ENCODE measurements at regions not wholly inside any gene's neighbourhood (a gene's known extent, or its start where the extent isn't known, plus 50 kb on each side); places are given as distances from the start of the nearest gene placed in this dataset.
A peak's percentile ranks its signal among the peaks of the same experiment; 100 is the strongest.
"Not testable (repeated sequence)": the region's sequence is repeated elsewhere in the genome, so short reads cannot be mapped to it uniquely, and the experiment has no call there.

DNA sequence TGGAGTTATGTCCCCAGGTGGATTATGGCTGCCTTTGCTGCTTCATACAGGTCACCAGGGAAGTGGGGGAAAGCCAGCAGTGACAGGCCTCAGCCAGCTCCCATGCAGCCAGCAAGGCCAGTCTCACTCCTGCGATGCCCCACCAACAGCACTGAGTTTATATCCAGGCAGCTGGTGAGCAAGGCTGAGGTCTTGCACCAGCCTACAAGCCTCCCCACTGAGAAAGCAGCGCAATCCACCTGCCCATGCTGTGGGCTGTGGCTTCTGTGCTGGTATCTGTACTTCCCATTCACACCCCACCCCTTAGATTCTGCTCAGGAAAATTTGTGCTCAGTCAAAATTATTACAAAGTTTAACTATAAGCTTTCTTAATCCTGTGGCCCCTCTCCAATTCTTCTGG is 153.5 kb downstream of the HHIP start:
- no peak for DNase-seq (ENCODE audit: low spot score)
- intact Hi-C loops (cut with DNase I) = no loop called here

- intact Hi-C loops (cut with DNase I) = no loop called here
- DNase-seq (ENCODE audit: low spot score) = no peak
Observed at GRCh38 chr4:144801731-144802130, 155.8 kb downstream of the HHIP start.

GRCh38 chr4:144808034-144808433 is 162.1 kb downstream of the HHIP start:
- intact Hi-C loops (cut with DNase I) = no loop called here

DNA sequence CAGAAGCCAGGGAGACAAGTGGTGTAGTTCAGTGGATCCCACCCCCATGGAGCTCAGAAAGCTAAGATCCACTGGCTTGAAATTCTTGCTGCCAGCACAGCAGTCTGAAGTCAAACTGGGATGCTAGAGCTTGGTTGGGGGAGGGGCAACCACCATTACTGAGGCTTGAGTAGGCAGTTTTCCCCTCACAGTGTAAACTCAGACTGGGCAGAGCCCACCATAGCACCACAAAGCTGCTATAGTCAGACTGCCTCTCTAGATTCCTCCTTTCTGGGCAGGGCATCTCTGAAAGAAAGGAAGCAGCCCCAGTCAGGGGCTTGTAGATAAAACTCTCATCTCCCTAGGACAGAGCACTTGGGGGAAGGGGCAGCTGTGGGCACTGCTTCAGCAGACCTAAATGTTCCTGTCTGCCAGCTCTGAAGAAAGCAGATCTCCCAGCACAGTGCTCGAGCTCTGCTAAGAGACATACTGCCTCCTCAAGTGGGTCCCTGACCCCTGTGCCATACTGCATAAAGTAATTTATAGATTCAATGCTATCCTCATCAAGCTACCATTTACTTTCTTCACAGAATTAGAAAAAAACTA is 163.2 kb downstream of the HHIP start:
- intact Hi-C loops (cut with DNase I) = no loop called here
- DNase-seq (ENCODE audit: low spot score) = no peak

More at GRCh38 chr4:144808034-144808433, 162.1 kb downstream of the HHIP start:
- DNase-seq (ENCODE audit: low spot score) = no peak

DNA sequence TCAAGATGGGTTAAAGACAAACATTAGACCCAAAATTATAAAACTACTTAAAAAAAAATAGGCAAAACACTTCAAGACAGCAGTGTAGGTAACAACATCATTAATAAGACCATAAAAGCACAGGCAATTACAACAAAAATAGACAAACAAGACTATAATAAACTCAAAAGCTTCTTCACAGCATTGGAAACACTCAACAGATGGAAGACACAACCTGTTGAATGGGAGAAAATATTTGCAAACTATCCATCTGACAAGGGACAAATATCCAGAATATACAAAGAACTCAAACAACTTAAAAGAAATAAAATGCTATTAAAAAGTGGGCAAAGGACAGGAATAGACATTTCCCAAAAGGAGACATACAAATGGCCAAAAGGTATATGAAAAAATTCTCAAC is 170.7 kb downstream of the HHIP start:
- DNase-seq (ENCODE audit: low spot score) = no peak
- intact Hi-C loops (cut with DNase I) = loop anchor here in 1 of 2 donors (5.0 kb wide), 1 partner anchor 1346 kb away; no protein-coding TSS in a partner anchor

DNA sequence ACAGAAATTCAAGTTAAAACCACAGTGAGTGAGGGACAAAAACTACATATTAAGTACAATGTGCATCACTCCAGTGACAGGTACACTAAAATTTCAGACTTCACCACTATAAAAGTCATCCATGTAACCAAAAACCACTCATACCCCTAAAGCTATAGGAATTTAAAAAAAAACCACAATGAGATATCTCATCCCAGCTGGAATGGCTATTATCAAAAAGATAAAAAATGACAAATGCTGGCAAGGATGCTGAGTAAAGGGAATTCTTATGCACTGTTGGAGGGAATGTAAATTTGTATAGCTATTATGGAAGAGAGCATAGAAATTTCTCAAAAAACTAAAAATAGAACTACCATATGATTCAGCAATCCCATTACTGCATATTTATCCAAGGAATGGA is 171.1 kb downstream of the HHIP start:
- no peak for DNase-seq (ENCODE audit: low spot score)

DNA sequence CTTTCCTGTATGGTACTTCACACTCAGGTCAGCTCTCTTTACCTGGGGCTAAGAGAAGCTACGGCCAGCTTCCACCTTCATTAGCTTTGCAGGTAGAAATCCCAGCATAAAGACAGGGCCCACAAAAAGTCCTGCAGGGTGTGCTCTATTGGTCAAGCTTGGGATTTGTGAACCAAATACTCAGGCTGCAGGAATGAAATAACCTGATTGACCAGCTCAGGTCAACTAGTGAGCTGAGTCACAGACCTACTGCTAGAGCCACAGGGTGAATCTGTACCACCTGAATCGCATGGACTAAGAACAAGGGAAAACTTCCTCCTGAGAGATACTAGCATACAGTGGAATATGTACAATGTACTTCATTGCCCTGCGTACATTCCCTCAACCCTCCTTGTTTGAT is 172.2 kb downstream of the HHIP start:
- intact Hi-C loops (cut with DNase I) = loop anchor here in 1 of 2 donors (5.0 kb wide), 1 partner anchor 1344 kb away; no protein-coding TSS in a partner anchor
- no peak for DNase-seq (ENCODE audit: low spot score)

More for the DNA sequence above, 171.1 kb downstream of the HHIP start:
- intact Hi-C loops (cut with DNase I) = loop anchor here in 1 of 2 donors (5.0 kb wide), 1 partner anchor 1345 kb away; no protein-coding TSS in a partner anchor

DNA sequence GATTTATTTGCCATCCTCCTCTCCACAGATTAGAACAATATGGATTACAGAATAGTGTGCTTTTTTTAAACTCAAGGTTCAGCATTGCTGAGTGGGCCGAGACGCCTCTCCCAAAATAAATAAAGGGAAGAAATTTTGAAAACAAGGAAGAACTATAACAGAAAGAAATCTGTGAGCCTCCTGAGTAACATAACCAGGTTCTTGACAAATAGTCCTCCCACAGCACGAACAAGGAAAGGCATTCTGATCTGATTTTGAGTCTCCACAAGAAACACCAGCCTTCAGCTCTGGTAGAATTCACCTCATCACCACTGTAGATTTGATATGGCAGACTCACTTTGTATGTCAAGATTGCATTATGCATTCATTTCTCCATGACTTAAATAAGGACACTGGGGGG is 173.6 kb downstream of the HHIP start:
- intact Hi-C loops (cut with DNase I) = loop anchor here in 1 of 2 donors (5.0 kb wide), 1 partner anchor 1343 kb away; no protein-coding TSS in a partner anchor
- DNase-seq (ENCODE audit: low spot score) = no peak

DNA sequence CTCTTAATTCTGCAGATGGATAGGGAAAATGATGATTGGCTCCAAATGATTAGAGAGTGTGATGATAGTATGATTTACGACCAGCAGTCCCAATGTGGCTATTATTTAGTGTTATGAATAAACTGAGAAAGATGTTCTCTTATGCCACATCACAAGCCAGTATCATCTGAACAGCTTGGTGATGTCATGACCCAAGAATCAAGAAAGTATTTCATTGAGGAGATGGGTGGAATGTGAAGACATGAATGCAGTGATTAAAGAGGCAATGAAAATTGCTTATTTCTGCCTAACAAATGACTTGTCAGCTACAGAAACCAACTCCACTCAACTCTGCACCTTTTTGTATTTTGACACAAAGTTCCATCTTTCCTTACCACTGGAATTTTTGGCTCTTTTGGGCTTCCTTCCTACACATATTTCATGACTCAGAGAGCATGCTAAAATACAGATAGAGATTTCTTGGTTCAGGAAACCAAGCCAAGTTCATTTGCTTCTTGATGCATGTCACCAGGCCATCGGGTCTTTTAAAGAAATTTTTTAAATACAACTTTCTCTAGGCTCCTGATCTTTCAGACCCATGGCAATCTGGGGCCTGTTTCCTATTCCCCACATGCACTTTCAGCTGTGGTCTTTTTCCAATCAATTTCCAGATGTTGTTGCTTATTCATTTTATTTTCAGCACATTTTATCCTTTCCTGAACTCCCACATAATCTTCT is 174.2 kb downstream of the HHIP start:
- DNase-seq (ENCODE audit: low spot score) = no peak
- intact Hi-C loops (cut with DNase I) = no loop called here

- no peak for DNase-seq (ENCODE audit: low spot score)
- intact Hi-C loops (cut with DNase I) = no loop called here
Observed at GRCh38 chr4:144820728-144821085, 174.8 kb downstream of the HHIP start.

- no peak for DNase-seq (ENCODE audit: low spot score)
- intact Hi-C loops (cut with DNase I) = no loop called here
Observed at GRCh38 chr4:144831971-144832370, 186.0 kb downstream of the HHIP start.

- intact Hi-C loops (cut with DNase I) = no loop called here
- DNase-seq (ENCODE audit: low spot score) = no peak
Observed at GRCh38 chr4:144845411-144845810, 199.5 kb downstream of the HHIP start.

- no peak for DNase-seq (ENCODE audit: low spot score)
- intact Hi-C loops (cut with DNase I) = no loop called here
Observed at GRCh38 chr4:144851948-144852347, 206.0 kb downstream of the HHIP start.

GRCh38 chr4:144861471-144861870 is 215.5 kb downstream of the HHIP start:
- DNase-seq (ENCODE audit: low spot score) = no peak
- intact Hi-C loops (cut with DNase I) = no loop called here

- no peak for DNase-seq (ENCODE audit: low spot score)
- intact Hi-C loops (cut with DNase I) = no loop called here
Observed at GRCh38 chr4:144862210-144862609, 216.3 kb downstream of the HHIP start.

- intact Hi-C loops (cut with DNase I); DNase-seq (ENCODE audit: low spot score): not testable (repeated sequence)
Observed at GRCh38 chr4:144864891-144865290, 218.9 kb downstream of the HHIP start.

GRCh38 chr4:144868309-144868708 is 222.4 kb downstream of the HHIP start:
- DNase-seq (ENCODE audit: low spot score) = no peak
- intact Hi-C loops (cut with DNase I) = no loop called here

- intact Hi-C loops (cut with DNase I) = no loop called here
- DNase-seq (ENCODE audit: low spot score) = no peak
Observed at GRCh38 chr4:144872508-144873225, 225.3 kb downstream of the ANAPC10 start.

DNA sequence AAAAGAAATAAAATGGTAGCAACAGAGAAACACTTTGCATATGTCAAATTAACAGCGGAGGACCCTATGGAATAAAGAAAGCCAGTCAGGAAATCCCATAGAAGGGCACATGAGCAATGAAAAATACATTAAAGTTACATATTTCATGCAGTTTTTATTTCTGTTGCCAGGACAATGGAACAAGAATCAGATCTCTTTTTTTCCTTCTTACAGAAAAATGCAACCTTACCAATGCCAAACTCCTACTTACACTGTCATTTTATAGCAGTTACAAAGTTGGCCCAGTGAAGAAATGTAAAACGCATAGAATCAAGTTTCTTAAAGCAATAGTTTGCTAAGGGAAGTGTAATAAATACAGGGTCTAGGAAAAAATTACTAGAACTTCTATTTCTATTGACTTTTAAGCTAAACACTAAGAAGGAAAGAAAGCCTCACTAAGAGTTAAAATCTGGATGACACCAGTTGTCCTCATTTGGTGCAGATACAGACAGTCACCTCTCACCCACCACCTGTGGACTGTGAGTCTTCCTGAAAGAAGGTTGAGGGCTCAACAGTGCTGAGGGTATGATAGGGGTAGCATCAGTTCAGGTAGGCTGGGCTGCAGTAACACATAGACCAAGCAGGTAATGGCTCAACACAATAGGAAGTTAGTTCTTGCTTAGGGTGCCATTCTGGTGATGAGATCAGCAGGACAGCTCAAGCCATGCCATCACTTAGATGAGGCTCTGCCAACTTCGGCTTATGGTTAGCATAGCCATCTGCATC is 224.6 kb downstream of the ANAPC10 start:
- DNase-seq (ENCODE audit: low spot score) = no peak
- intact Hi-C loops (cut with DNase I) = no loop called here

GRCh38 chr4:144894573-144894972 is 203.4 kb downstream of the ANAPC10 start:
- intact Hi-C loops (cut with DNase I) = no loop called here

More at GRCh38 chr4:144894573-144894972, 203.4 kb downstream of the ANAPC10 start:
- DNase-seq (ENCODE audit: low spot score) = peak; percentile 84

Measured in posterior vena cava (tissue), 2 donors.